Umbilical cord (tissue), 1 donor: ENCODE measurements at regions not wholly inside any gene's neighbourhood (a gene's known extent, or its start where the extent isn't known, plus 50 kb on each side); places are given as distances from the start of the nearest gene placed in this dataset.

Experiments used
- DNase-seq: peaks from one replicate; pipeline ENCODE4 v3.0.0-alpha.2; 2015; ENCODE audit warnings: low spot score

DNA sequence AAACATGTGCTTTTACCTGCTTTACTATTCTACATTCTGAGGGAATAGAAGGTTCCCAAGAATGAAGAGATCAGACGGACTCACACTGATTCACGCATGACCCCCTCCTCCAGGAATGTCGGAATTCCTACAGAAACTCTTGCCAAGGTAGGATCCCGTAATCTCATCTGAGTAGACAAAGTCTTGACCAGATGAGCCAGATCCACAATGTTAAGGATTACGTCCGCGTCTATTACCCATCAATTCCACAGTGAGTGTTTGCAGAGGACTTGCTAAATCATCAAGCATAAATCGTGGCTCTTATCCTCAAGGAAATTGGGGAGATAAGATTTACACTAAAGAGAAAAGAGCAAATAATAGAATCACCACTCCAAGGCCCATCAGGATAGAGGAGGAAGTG is 245.9 kb upstream of the FOXQ1 start:
- no peak for DNase-seq

DNA sequence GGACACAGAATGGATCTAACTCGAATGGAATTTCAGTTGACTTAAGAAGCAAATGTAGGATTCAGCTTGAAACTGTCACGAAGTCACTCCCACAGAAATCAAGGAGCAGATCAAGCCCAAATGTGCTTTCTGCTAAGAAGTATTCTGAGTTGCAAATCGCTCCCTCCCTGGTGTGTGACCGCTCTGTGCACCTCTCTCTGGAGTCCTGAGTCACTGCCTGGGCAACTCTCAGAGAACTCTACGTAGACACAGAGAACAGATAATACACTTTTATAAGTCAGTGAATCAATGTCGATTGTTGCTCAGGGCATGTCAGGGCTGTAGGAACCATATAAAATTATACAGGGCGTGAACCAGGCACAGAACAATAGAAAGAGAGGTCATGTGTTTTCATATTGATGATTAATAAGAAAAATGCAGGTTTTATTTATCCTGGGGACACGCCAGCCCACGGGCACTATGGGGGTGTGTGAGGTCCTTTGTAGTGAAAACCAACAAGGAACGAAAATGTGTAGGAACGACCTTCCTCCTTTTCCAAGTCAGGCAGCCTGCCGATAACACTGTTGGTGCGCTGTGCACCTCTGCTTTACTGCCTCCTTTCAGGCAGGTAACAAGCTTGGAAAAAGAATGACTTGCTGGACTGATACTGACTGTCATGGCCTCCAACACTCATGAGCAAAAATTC is 248.1 kb upstream of the FOXQ1 start:
- no peak for DNase-seq

DNA sequence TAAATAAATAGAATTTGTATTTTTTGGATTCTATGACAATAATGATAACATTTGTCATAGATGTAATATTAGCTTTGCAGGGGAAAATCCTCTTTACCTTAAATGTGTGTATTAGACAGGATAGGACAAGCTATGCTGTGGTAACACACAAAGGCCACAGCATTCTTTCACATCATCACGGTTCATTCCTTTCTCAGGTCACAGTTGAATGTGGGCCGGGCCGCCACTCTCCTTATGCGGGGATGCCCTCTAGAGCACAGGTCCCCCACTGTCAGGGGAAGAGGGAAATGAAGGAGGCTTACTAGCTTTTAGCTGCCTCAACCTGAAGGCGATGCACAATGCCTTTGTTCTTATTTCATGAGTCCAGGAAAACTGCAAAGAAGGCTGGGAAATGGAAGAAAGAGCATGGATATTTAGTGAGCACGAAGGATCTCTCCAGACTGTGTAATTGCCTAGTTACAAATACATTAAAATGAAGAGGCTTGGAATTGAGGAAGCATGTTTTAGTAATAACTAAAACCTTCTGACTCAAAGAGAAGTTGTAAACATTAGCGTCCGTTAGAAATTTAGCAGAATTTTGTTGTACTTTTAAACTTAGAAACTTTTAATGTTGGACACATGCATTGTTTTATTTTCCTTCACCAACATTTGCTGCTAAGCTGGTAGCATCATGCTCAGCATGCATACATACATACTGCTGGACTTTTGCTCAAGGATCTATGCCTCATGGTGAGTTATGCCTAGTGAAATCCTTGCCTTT is 248.9 kb upstream of the FOXQ1 start:
- DNase-seq: no peak

DNA sequence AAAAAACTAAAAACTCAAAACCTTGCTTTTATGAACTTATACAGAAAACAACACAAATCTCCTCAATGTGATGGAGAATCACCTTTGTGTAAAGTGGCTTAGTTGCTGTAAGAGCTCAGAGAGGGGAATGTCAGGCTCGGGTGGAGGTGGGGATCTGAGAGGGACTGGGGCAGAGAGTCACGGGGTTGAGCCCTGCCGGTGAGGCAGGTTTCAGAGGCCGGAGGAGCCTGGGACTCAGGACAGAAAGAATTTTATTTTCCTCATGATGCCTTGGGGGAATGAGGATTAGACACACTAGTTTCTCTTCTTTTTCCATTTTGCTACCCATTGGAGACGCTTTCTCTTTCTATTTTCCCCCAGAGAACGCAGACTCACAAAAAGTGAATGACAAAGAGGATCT is 252.3 kb upstream of the FOXQ1 start:
- no peak for DNase-seq

DNA sequence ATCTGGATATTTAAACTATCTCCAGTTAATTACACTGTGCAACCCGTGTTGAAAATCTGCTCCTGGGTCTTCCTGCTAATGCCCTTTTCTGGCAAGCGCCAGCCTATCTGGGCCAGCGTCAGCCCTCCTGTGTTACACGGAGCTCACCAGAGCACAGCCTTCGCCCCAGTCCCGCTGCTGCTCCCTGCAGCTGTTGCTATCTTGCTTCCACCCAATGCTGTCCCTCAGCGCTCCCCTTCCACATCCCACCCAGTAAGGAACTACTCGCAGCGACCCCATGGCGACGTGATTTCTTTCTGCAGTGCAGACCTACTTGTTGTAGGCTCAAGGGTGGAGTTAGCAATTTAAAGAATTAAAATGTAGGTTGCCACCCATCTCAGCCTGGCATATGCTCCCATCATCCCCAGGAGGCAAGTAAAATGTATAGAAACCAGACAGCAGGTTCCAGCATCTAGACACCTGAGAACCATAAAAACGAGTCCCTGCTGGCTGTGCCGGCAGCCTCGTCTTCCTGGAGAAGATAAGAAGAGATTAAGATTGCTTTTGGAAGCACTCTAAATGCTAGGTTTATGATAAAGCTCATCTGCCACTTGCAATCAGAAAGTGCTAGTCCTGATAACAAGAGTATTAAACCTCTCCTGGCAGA is 254.3 kb upstream of the FOXQ1 start:
- no peak for DNase-seq

DNA sequence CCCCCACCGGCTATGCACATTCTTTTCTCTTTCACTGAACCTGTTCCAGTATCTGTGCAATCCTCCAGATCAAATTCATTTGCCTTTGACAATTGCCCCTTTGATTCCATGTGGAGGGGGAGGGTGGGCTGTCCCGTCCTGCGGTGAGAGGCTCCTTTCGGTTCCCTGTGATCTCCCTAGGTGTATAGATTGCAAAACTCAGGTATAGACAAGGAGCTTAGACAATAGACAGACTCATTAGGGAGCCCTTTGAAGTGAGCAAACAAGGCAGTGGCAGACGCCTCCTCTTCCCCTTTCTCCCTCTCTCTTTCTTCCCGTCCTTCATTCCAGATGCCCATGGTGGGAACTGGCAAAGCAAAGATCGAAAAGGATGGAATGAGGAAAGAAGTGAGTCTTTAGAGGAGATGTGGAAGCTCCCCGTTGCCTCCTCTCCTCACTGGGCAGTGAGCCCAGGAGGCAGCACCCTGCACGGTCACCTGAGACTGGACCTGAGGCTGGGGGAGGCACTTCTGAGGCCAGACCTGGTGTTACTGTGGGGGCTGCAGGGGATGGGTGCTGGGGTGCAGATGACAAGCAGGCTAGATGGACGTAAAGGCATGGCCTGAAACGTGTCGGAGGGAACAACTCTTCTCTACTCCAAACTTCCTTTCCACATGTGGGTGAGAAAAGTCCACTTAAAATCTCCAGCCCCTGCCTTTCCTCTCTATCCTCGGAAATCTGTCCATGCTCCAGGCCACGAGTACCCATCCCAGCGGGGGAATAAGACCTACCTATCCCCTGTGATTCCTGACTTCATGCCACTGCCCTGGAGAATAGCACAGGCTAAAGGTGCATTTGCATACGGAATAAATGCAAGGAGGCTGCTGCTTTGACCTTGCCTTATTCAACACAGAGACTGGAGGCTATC is 256.6 kb upstream of the FOXQ1 start:
- DNase-seq: no peak

DNA sequence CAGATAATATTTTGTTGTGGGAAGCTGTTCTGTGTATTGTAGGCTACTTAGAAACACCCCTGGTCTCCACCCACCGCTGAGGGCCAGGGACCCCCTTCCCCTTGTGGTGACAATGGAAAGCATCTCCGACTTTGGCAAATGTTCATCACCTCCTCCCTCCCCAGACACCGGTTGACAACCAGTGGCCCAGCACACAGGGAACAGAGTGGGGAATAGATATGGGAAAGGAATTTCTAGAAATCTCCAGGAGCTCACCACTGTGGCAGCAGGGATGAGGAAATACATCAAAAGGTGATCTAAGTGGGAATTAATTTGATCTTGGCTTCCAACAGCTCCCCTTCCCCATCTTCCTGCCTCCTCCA is 257.3 kb upstream of the FOXQ1 start:
- no peak for DNase-seq

DNA sequence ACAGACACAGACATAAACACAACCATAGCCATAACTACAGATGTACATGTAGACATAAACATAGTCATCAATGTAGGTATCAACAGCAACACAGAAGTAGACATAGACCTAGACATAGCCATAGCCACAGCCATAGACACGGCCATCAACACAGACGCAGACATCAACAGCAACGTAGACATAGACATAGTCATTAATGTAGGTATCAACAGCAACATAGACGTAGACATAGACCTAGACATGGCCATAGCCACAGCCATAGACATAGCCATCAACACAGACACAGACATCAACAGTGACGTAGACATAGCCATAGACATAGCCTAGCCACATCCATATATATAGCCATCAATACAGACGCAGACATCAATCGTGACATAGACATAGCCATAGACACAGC is 258.3 kb upstream of the FOXQ1 start:
- no peak for DNase-seq

DNA sequence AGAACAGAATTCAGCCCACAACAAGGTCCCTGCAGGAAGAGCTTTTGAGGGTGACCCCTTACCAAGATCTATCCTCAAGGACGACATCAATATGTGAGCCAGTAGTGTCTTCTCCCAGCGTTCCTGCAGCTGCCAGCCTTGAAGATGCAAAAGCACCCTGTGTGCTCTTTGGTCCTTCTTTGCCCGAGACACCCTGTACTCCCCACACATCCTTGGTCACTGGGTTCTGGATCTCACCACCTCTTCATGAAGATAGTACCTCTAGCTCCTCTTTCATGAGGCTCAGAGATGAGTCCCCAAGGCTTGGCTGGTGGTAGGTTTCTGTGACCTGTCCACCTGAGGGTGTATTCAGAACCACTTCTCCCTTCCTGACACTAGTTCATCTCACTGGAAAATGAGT is 259.6 kb upstream of the FOXQ1 start:
- DNase-seq: no peak

DNA sequence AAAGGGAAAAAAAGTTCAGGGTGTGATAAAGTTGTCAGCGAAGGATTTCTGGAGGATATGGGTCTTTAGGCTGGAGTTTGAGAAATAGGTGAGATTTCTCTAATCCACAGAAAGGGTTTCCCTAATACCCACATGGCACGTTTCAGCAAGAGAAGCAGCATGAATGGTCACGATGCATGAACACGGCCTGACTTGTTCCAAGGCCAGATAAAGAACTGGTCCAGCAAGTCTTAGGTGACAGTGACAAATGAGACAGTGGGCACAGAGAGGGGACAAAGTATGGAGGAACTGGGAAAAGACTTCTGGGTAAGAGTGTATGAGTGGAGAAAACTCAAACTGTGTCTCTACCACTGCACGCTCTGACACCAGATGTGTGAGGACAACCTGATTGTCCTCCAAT is 262.0 kb upstream of the FOXQ1 start:
- peak; percentile 54 for DNase-seq

DNA sequence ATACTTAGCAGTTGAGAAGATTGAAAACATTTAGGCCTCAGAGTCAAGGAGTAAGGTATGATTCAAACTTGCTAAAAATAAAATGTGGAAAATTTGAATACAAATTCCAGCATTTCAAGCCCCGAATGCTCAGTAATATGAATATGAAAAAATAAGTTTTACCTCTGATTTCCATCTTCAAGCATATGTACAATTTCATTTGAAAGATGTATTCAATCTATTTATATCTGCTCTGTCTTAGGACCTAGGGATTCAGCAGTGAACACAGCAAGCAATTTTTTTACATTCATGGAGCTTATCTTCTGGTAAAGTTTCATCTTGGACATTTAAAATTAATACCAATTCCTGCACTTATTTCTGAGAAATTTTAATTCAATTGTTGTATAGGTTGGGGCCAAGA is 262.7 kb upstream of the FOXQ1 start:
- no peak for DNase-seq

DNA sequence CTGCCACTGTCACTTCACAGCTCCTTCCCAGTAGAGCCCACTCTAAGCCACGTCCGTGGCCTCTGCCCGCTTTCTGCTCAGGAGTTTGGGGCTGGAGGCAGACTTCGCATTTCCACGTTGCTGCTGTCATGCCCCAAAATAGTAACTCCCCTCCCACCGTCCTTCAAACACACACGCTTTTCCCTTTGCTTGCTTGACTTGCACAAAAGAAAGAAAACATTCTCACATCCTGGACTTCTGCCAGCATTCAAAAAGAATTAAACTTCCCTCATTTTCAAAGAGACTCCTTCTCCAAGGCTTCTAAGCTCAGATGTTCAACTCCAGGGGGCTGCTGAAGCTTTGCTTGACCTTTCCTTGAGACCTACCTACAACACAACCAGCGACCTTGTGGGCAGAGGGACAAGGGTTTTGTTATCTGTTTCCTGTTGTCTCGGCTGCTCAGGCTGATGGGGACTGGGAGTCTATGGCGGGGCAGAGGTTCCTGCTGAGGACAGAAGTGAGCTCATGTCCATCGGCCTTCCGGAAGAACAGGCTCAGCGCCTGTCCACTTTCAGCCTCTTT is 263.8 kb upstream of the FOXQ1 start:
- DNase-seq: peak; percentile 40

DNA sequence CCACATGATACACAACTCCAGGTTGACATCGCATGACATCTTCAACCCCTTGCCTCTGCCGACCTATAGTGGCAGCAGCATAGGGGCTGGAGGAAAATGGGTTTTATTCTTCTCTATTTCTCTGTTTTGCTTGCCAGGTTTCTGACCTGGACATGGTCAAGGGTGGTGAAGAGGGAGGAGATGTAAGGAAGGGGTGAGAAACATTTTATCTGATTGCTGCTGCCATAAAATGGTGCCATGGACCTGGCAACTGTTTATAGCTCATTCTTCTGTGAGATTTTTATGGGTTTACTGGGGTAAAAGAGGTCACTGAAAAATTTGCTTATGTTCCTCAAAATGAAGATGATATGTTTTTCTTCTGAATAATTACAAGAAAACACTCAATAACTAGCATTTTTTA is 266.7 kb upstream of the FOXQ1 start:
- no peak for DNase-seq

DNA sequence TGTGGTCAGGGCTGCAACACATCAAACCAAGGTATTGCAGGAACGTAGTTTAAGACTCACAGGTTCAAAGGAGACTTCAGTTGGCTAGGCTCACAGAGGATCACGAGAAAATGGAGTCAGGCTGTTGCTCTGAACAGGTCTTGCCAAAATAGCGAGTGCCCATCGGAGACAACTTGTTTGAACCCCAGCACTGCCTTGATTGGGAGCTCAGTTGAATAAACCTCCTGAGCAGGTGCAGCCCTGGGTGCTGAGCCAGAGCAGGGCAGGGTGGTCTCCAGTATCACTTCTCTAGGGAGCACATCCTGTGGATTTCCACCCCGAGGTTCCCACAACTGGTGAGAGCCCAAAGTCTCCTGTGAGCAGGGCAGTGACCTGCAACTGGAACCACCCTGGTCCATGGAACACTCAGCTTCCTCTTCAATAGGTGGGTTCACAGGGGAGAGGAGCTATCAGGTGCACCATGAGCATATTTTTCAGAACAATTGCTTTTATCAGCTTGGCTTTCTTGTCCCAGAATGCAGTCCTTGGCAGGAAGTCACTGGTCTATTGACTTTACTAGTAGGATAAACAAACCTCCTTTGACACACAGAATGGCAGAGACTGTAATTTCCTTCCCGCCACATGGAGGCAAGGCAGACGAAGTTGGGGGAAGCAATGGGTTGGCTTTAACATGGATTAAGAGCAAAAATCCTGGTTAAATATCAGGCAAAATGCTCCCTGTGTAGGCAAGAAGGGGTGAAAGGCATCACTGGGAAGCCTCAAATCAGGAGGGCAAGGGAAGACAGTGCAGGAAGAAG is 267.7 kb upstream of the FOXQ1 start:
- DNase-seq: no peak

DNA sequence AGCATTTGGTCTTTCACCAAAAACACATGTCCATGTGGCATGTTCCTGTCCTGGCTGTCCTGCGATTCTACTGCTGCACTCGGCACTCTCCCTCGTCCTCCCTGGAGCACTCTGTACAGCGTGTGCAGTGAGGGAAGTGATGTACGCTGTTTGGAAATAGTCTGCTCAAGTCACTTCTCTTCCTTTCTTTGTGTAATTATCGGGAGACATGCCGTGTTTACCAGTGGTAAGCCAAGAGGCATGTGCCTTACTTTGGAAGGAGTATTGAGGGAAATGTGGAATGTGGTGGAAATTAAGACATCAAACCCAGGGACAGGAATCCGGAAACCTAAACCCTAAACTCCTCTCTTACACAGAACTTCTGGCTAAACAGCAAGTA is 268.5 kb upstream of the FOXQ1 start:
- DNase-seq: no peak

DNA sequence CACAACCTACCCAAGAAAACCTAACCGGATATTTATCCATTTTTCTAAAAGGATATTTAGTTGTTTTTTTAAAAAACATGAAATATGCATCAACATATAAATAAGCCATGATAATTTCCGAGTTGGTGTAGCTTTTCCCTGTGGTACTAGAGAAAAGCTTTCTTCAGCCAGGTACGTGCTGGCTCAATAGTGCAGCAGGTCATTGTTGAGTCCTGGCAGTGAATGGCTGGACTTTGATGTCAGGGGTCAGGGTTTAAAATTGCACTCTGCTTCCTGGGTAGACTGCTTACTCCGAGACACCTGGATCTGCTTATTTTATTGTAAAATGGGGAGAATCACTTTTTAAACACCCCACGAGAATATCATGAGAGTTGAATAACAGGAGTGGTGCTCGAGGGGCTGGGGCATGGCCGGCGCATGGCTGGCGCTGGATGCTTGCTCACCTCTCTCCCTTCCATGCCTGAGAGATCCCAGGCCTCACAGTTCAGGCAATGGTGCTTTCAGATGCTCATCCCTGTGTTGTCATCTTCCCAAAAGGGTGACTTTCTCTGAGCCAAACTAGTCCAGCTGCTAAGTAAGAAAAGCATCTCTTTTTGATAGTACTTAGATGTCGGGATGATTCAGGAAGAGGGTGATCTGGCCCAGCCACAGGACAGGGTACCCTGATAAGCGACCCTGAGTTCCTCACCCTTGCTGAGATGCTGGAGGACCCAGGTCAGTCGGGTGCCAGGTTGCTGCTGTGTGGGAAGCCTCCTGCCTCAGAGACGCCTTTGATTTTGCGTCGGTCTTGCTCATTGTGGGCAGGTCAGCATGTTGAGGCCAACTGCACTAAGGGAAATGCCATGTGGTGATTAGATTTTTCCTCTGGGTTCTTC is 269.1 kb upstream of the FOXQ1 start:
- no peak for DNase-seq

DNA sequence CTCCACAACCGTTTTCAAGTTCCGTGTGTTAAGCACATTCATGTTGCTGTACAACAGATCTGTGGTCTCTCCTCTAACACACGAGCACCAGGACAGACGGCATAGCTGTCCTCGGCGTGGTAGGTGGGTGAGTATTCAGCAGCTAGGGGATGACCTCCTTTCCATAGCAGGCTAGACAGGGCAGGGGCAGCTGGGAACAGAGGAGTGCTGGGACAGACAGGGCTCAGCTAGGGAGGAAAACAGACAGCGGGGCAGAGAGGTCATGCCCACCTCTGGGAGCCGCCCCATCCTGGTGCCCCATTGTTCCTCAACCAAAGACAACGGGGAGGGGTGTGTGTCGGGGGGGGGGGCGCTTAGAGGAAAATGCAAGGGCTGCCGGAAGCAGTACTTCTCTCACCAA is 271.5 kb upstream of the FOXQ1 start:
- DNase-seq: no peak

DNA sequence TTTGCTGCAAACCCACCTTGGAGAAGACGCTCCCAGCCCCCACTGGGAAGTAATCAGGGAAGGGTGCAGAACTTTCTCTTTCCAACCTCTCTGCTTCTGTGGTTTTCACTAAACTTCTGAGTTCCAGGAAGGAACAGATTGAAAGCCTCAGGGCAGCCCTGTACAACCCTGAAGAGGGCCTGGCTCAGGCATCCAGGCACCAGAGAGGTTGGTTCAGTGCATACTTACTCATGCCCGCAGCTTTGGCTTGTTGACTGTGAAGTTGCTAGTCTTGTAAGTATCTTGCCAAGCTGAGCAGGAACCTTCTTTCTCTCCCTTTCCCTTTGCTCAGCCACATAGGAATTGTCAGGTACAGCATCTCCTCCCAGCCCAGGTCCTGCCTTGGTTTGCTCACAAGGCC is 272.2 kb upstream of the FOXQ1 start:
- no peak for DNase-seq

DNA sequence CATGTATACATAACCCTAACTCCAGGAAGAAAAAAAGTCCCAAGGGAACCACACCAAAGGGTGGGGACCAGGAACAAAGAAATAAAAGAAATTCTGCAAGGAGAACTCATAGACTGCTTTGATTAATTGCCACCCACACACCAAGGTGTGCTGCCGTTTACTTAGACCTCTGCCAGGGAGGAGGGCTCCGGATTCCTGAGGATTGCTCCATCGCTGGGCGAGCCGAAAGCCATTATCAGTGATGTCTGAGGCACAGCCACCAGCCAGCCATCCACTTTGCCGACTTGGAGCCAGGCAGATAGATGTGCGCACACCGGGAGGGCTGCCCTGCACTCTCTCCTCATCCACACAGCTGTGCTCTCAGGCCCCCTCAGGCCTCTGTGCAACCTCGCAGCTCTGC is 272.7 kb upstream of the FOXQ1 start:
- DNase-seq: peak; percentile 8
